Right lobe of liver (tissue), 4 donors: ENCODE measurements at regions not wholly inside any gene's neighbourhood (a gene's known extent, or its start where the extent isn't known, plus 50 kb on each side); places are given as distances from the start of the nearest gene placed in this dataset.

Experiments used
- POLR2A ChIP-seq: fragments of 450-650 bp; IDR thresholded peaks from one replicate; pipeline ENCODE4 v1.6.1; 2017; ENCODE audit warnings: antibody characterized with exemption, mild to moderate bottlenecking
- TF ChIP-seq, protein P1 (sequence below), 4 donors: fragments of 200-600 bp in 3 of 4; fragments of 450-650 bp in 1 of 4; IDR thresholded peaks; one replicate each; pipeline versions ENCODE4 v1.5.1 to v1.8.0; 2016 to 2022; ENCODE audit warnings: antibody characterized with exemption in 4 of 4, mild to moderate bottlenecking in 2 of 4
- donor health status: DM: no; HTN: no; CAD: no.
- donor health status: DM: no; HTN: no; CAD: no.
- donor health status: DM: no; HTN: yes; CAD: no.

DNA sequence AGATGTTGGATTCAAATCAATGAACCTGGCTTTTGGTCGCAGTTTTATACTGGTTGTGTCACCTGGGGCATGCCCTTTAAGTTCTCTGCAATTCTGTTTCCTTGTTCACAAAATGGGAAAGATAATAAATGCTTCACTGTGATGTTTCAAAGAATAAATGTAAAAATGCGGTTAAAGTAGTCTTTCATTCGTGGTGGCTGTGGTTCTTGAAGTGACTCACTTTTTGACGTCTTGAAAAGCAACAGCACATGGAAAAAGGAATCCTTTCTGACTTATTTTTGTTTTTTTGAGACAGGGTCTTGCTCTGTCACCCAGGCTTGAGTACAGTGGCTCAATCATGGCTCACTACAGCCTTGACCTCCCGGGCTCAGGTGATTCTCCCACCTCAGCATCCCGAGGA is 88.4 kb upstream of the SLIT3 start:
- TF ChIP-seq, protein P1, sequence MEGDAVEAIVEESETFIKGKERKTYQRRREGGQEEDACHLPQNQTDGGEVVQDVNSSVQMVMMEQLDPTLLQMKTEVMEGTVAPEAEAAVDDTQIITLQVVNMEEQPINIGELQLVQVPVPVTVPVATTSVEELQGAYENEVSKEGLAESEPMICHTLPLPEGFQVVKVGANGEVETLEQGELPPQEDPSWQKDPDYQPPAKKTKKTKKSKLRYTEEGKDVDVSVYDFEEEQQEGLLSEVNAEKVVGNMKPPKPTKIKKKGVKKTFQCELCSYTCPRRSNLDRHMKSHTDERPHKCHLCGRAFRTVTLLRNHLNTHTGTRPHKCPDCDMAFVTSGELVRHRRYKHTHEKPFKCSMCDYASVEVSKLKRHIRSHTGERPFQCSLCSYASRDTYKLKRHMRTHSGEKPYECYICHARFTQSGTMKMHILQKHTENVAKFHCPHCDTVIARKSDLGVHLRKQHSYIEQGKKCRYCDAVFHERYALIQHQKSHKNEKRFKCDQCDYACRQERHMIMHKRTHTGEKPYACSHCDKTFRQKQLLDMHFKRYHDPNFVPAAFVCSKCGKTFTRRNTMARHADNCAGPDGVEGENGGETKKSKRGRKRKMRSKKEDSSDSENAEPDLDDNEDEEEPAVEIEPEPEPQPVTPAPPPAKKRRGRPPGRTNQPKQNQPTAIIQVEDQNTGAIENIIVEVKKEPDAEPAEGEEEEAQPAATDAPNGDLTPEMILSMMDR (IDR thresholded peaks at IDR 0.05), result no peak
- no peak for TF ChIP-seq POLR2A
